Adrenal gland (tissue), 9 donors: ENCODE measurements at regions not wholly inside any gene's neighbourhood (a gene's known extent, or its start where the extent isn't known, plus 50 kb on each side); places are given as distances from the start of the nearest gene placed in this dataset.

Source experiments
- DNase-seq, 7 donors: peaks; one replicate each; pipeline ENCODE4 v3.0.0-alpha.2; 2019 to 2020
- H3K27ac ChIP-seq, 5 donors: fragments of 200-600 bp; sonication (generic) in 4 of 5; 1 replicate in 3 of 5; 2 replicates in 2 of 5; pipeline versions ENCODE4 v1.5.1 to v1.8.0; 2016 to 2020; ENCODE audit warnings: mild to moderate bottlenecking in 1 of 5
- H3K27me3 ChIP-seq: fragments of 200-600 bp; 2 replicates; pipeline ENCODE4 v1.8.0; 2021
- H3K36me3 ChIP-seq, 2 donors: fragments of 200-600 bp; replicated peaks in 1 of 2; 1 replicate in 1 of 2; 2 replicates in 1 of 2; pipeline versions ENCODE4 v1.5.1 to v1.8.0; 2018 to 2022
- H3K4me1 ChIP-seq, 2 donors: fragments of 200-600 bp; replicated peaks in 1 of 2; 1 replicate in 1 of 2; 2 replicates in 1 of 2; pipeline versions ENCODE4 v1.5.1 to v1.8.0; 2018 to 2021
- H3K4me3 ChIP-seq, 4 donors: fragments of 200-600 bp; sonication (generic) in 3 of 4; one replicate each; pipeline ENCODE4 v1.5.1; 2016 to 2018
- H3K9me3 ChIP-seq, 3 donors: fragments of 200-600 bp; sonication (generic) in 1 of 3; replicated peaks in 1 of 3; 1 replicate in 2 of 3; 2 replicates in 1 of 3; pipeline versions ENCODE4 v1.5.1 to v1.8.0; 2016 to 2021
- CTCF ChIP-seq, 6 experiments: fragments of 450-650 bp in 4 of 6; fragments of 200-600 bp in 2 of 6; sonication (generic) in 1 of 6; IDR thresholded peaks; 1 replicate in 5 of 6; 2 replicates in 1 of 6; pipeline versions ENCODE4 v1.5.1 to v1.8.0; 2016 to 2021; ENCODE audit warnings: antibody characterized with exemption in 6 of 6, mild to moderate bottlenecking in 2 of 6, moderate library complexity in 1 of 6
- POLR2A ChIP-seq, 2 donors: fragments of 450-650 bp; IDR thresholded peaks; one replicate each; pipeline ENCODE4 v1.6.1; 2017; ENCODE audit warnings: antibody characterized with exemption in 2 of 2, mild to moderate bottlenecking in 2 of 2, moderate library complexity in 1 of 2
- WGBS, 4 donors: extraction: QIAGEN DNeasy Blood & Tissue Kit in 2 of 4; methylation state at CpG; one replicate each; pipeline versions ENCODE4 v1.1.5 to v1.1.7; 2013 to 2017; 5-methylcytosine and 5-hydroxymethylcytosine counted together
- intact Hi-C, 2 donors: fragments of 100-400 bp; cut with DNase I; formaldehyde crosslinking; loops; one replicate each; pipeline versions ENCODE4 v1.14.1 to v1.15.0; 2022 to 2023
- donor health status: healthy with polysubstance abuse.
- donor health status: Bipolar disorder and iron deficiency.
- donor health status: DM: yes; HTN: yes; CAD: no.
- donor health status: DM: no; HTN: no; CAD: no.
- donor health status: DM: no; HTN: no; CAD: no.

- no peaks in the 10 kb centered on the region for H3K9me3 ChIP-seq
- no peaks in the 10 kb centered on the region for H3K4me1 ChIP-seq
- no peak for DNase-seq
- no peaks in the 10 kb centered on the region for H3K36me3 ChIP-seq
- intact Hi-C loops: no loop called here
- WGBS, 4 donors: 60 to 71% (median 65%) methylated on average over 4 of the region's 4 CpGs
- TF ChIP-seq POLR2A (IDR thresholded peaks at IDR 0.05) (no peak), CTCF (IDR thresholded peaks at IDR 0.05) (no peak)
- H3K4me3 ChIP-seq: no peak overlapping the region
- no peaks in the 10 kb centered on the region for H3K27me3 ChIP-seq
- no peak overlapping the region for H3K27ac ChIP-seq
Observed at GRCh38 chr7:109522585-109522984, 952.9 kb downstream of the DNAJB9 start.

GRCh38 chr7:109527833-109528232, 958.2 kb downstream of the DNAJB9 start:
- no peaks in the 10 kb centered on the region for H3K9me3 ChIP-seq
- H3K27me3 ChIP-seq: no peaks in the 10 kb centered on the region
- no peaks in the 10 kb centered on the region for H3K36me3 ChIP-seq
- H3K4me3 ChIP-seq: no peak overlapping the region
- DNase-seq: no peak
- H3K27ac ChIP-seq: no peak overlapping the region
- intact Hi-C loops: no loop called here
- TF ChIP-seq CTCF (IDR thresholded peaks at IDR 0.05): no peak
- TF ChIP-seq POLR2A (IDR thresholded peaks at IDR 0.05): no peak
- H3K4me1 ChIP-seq: no peaks in the 10 kb centered on the region

- 80 to 94% (median 87%) methylated on average over 4 of the region's 4 CpGs for WGBS, 4 donors
- intact Hi-C loops: no loop called here
- DNase-seq: no peak
- Histone ChIP-seq H3K27me3 (no peaks in the 10 kb centered on the region), H3K27ac (no peak overlapping the region), H3K36me3 (no peaks in the 10 kb centered on the region), H3K4me1 (no peaks in the 10 kb centered on the region), H3K9me3 (no peaks in the 10 kb centered on the region), H3K4me3 (no peak overlapping the region)
- TF ChIP-seq POLR2A (IDR thresholded peaks at IDR 0.05) (no peak), CTCF (IDR thresholded peaks at IDR 0.05) (no peak)
Observed at GRCh38 chr7:109529712-109530111, 960.0 kb downstream of the DNAJB9 start.

GRCh38 chr7:109532262-109532992, 962.8 kb downstream of the DNAJB9 start:
- intact Hi-C loops: no loop called here
- H3K9me3 ChIP-seq: no peaks in the 10 kb centered on the region
- 18 to 60% (median 39%) methylated on average over 1 of the region's 1 CpG for WGBS, 4 donors
- H3K27ac ChIP-seq: no peak overlapping the region
- TF ChIP-seq CTCF (IDR thresholded peaks at IDR 0.05) (no peak), POLR2A (IDR thresholded peaks at IDR 0.05) (no peak)
- no peak overlapping the region for H3K4me3 ChIP-seq
- no peaks in the 10 kb centered on the region for H3K27me3 ChIP-seq
- no peak for DNase-seq
- no peaks in the 10 kb centered on the region for H3K4me1 ChIP-seq
- H3K36me3 ChIP-seq: no peaks in the 10 kb centered on the region
